ENCODE measurements at regions not wholly inside any gene's neighbourhood (a gene's known extent, or its start where the extent isn't known, plus 50 kb on each side); places are given as distances from the start of the nearest gene placed in this dataset.
A peak's percentile ranks its signal among the peaks of the same experiment; 100 is the strongest.

GRCh38 chr18:37986665-37987064 is 421.1 kb upstream of the CELF4 start:
- no peaks in the 10 kb centered on the region for H3K27me3 ChIP-seq
- no peaks in the 10 kb centered on the region for H3K4me1 ChIP-seq (ENCODE audit: low read depth)
- no peak overlapping the region for H3K4me3 ChIP-seq
- no peak for TF ChIP-seq CTCF (IDR thresholded peaks at IDR 0.05; ENCODE audit: low read depth, low read length)
- no peak for DNase-seq (ENCODE audit: low read depth in 1 of 2, low spot score in 1 of 2)
- no peak overlapping the region for H3K27ac ChIP-seq
- H3K9me3 ChIP-seq (ENCODE audit: low read depth) = no peaks in the 10 kb centered on the region
- no peaks in the 10 kb centered on the region for H3K36me3 ChIP-seq

GRCh38 chr18:37985126-37985525 is 419.5 kb upstream of the CELF4 start:
- Histone ChIP-seq H3K9me3 (ENCODE audit: low read depth) (no peaks in the 10 kb centered on the region), H3K4me3 (no peak overlapping the region), H3K36me3 (no peaks in the 10 kb centered on the region), H3K27ac (no peak overlapping the region), H3K27me3 (no peaks in the 10 kb centered on the region), H3K4me1 (ENCODE audit: low read depth) (no peaks in the 10 kb centered on the region)
- peak in 1 of 2 donors; percentile 54 for DNase-seq (ENCODE audit: low read depth in 1 of 2, low spot score in 1 of 2)
- TF ChIP-seq CTCF (IDR thresholded peaks at IDR 0.05; ENCODE audit: low read depth, low read length) = no peak

- Histone ChIP-seq H3K36me3 (no peaks in the 10 kb centered on the region), H3K27ac (no peak overlapping the region), H3K9me3 (ENCODE audit: low read depth) (no peaks in the 10 kb centered on the region), H3K4me1 (ENCODE audit: low read depth) (no peaks in the 10 kb centered on the region), H3K4me3 (no peak overlapping the region), H3K27me3 (no peaks in the 10 kb centered on the region)
- DNase-seq (ENCODE audit: low read depth in 1 of 2, low spot score in 1 of 2) = no peak
- TF ChIP-seq CTCF (IDR thresholded peaks at IDR 0.05; ENCODE audit: low read depth, low read length) = no peak
Observed at GRCh38 chr18:37980556-37980955, 415.0 kb upstream of the CELF4 start.

GRCh38 chr18:37975446-37975845 is 409.8 kb upstream of the CELF4 start:
- Histone ChIP-seq H3K27ac (no peak overlapping the region), H3K27me3 (no peaks in the 10 kb centered on the region), H3K9me3 (ENCODE audit: low read depth) (no peaks in the 10 kb centered on the region), H3K36me3 (no peaks in the 10 kb centered on the region), H3K4me3 (no peak overlapping the region), H3K4me1 (ENCODE audit: low read depth) (no peaks in the 10 kb centered on the region)
- TF ChIP-seq CTCF (IDR thresholded peaks at IDR 0.05; ENCODE audit: low read depth, low read length) = no peak
- DNase-seq (ENCODE audit: low read depth in 1 of 2, low spot score in 1 of 2) = no peak

- no peaks in the 10 kb centered on the region for H3K4me1 ChIP-seq (ENCODE audit: low read depth)
- no peak for TF ChIP-seq CTCF (IDR thresholded peaks at IDR 0.05; ENCODE audit: low read depth, low read length)
- H3K27me3 ChIP-seq = no peaks in the 10 kb centered on the region
- no peaks in the 10 kb centered on the region for H3K9me3 ChIP-seq (ENCODE audit: low read depth)
- no peak overlapping the region for H3K4me3 ChIP-seq
- no peaks in the 10 kb centered on the region for H3K36me3 ChIP-seq
- H3K27ac ChIP-seq = no peak overlapping the region
- no peak for DNase-seq (ENCODE audit: low read depth in 1 of 2, low spot score in 1 of 2)
Observed at GRCh38 chr18:37967261-37967660, 401.7 kb upstream of the CELF4 start.

GRCh38 chr18:37965572-37965970 is 400.0 kb upstream of the CELF4 start:
- Histone ChIP-seq H3K27ac (no peak overlapping the region), H3K4me1 (ENCODE audit: low read depth) (no peaks in the 10 kb centered on the region), H3K36me3 (no peaks in the 10 kb centered on the region), H3K4me3 (no peak overlapping the region), H3K9me3 (ENCODE audit: low read depth) (no peaks in the 10 kb centered on the region), H3K27me3 (no peaks in the 10 kb centered on the region)
- DNase-seq (ENCODE audit: low read depth in 1 of 2, low spot score in 1 of 2) = no peak
- TF ChIP-seq CTCF (IDR thresholded peaks at IDR 0.05; ENCODE audit: low read depth, low read length) = no peak

Data from cardiac muscle cell (in vitro differentiated cells and primary cell).